ENCODE measurements at regions not wholly inside any gene's neighbourhood (a gene's known extent, or its start where the extent isn't known, plus 50 kb on each side); places are given as distances from the start of the nearest gene placed in this dataset.

- TF ChIP-seq CTCF (IDR thresholded peaks at IDR 0.05) (no peak), EP300 (IDR thresholded peaks at IDR 0.05; ENCODE audit: low read depth) (no peak)
- intact Hi-C loops (cut with DNase I; ENCODE audit: low total_unique reads): no loop called here
These were observed 329.0 kb downstream of the TLE4 start for GRCh38 chr9:79900754-79901153.

GRCh38 chr9:79896390-79896980, 324.7 kb downstream of the TLE4 start:
- TF ChIP-seq POLR2A (IDR thresholded peaks at IDR 0.05): no peak
- no peak for TF ChIP-seq EP300 (IDR thresholded peaks at IDR 0.05; ENCODE audit: low read depth)
- TF ChIP-seq POLR2AphosphoS5 (IDR thresholded peaks at IDR 0.05): no peak
- no peak for TF ChIP-seq CTCF (IDR thresholded peaks at IDR 0.05)
- Histone ChIP-seq H3K27me3 (no peaks in the 10 kb centered on the region), H3K4me3 (no peak overlapping the region), H3K9me3 (no peaks in the 10 kb centered on the region), H3K27ac (no peak overlapping the region), H3K36me3 (no peaks in the 10 kb centered on the region), H3K4me1 (no peaks in the 10 kb centered on the region)
- intact Hi-C loops (cut with DNase I; ENCODE audit: low total_unique reads): no loop called here
- in situ Hi-C loops (cut with MboI; ENCODE audit: low pct_ligation_motif_present in 1 of 4, low pct_unique_long_range_greater_than_20kb in 1 of 4, low sequenced_read_pairs in 3 of 4): no loop called here
- WGBS, 2 donors (ENCODE audit: low coverage in 1 of 2): 77 to 84% methylated on average over 4 to 6 of the region's 6 CpGs
- DNase-seq: no peak

More at GRCh38 chr9:79900754-79901153, 329.0 kb downstream of the TLE4 start:
- H3K4me3 ChIP-seq: no peak overlapping the region
- no peaks in the 10 kb centered on the region for H3K9me3 ChIP-seq
- no peak overlapping the region for H3K27ac ChIP-seq
- H3K36me3 ChIP-seq: no peaks in the 10 kb centered on the region
- in situ Hi-C loops (cut with MboI; ENCODE audit: low pct_ligation_motif_present in 1 of 4, low pct_unique_long_range_greater_than_20kb in 1 of 4, low sequenced_read_pairs in 3 of 4): no loop called here
- WGBS, 2 donors (ENCODE audit: low coverage in 1 of 2): 100% methylated on average over 1 of the region's 1 CpG; no CpG with 5 or more reads in 1 of the 2 donors
- no peak for DNase-seq
- H3K27me3 ChIP-seq: no peaks in the 10 kb centered on the region
- H3K4me1 ChIP-seq: no peaks in the 10 kb centered on the region

- Histone ChIP-seq H3K36me3 (no peaks in the 10 kb centered on the region), H3K4me1 (no peaks in the 10 kb centered on the region), H3K9me3 (no peaks in the 10 kb centered on the region), H3K4me3 (no peak overlapping the region), H3K27me3 (no peaks in the 10 kb centered on the region), H3K27ac (no peak overlapping the region)
- intact Hi-C loops (cut with DNase I; ENCODE audit: low total_unique reads): no loop called here
- no peak for DNase-seq
- no peak for TF ChIP-seq POLR2A (IDR thresholded peaks at IDR 0.05)
- TF ChIP-seq CTCF (IDR thresholded peaks at IDR 0.05): no peak
- no peak for TF ChIP-seq POLR2AphosphoS5 (IDR thresholded peaks at IDR 0.05)
- TF ChIP-seq EP300 (IDR thresholded peaks at IDR 0.05; ENCODE audit: low read depth): no peak
- whole genome bisulfite sequencing, 2 donors (ENCODE audit: low coverage in 1 of 2): 63 to 68% methylated on average over 6 of the region's 6 CpGs
- in situ Hi-C loops (cut with MboI; ENCODE audit: low pct_ligation_motif_present in 1 of 4, low pct_unique_long_range_greater_than_20kb in 1 of 4, low sequenced_read_pairs in 3 of 4): no loop called here
These were observed 323.5 kb downstream of the TLE4 start for GRCh38 chr9:79895232-79895631.

- H3K36me3 ChIP-seq: no peaks in the 10 kb centered on the region
- intact Hi-C loops (cut with DNase I; ENCODE audit: low total_unique reads) (no loop called here), in situ Hi-C loops (cut with MboI; ENCODE audit: low pct_ligation_motif_present in 1 of 4, low pct_unique_long_range_greater_than_20kb in 1 of 4, low sequenced_read_pairs in 3 of 4) (loop anchor here in 1 of 4 donors (10.0 kb wide), 1 partner anchor 65 kb away; no protein-coding TSS in a partner anchor)
- TF ChIP-seq POLR2A (IDR thresholded peaks at IDR 0.05) (no peak), CTCF (IDR thresholded peaks at IDR 0.05) (no peak), POLR2AphosphoS5 (IDR thresholded peaks at IDR 0.05) (no peak), EP300 (IDR thresholded peaks at IDR 0.05; ENCODE audit: low read depth) (no peak)
- H3K4me3 ChIP-seq: no peak overlapping the region
- no peaks in the 10 kb centered on the region for H3K27me3 ChIP-seq
- DNase-seq: no peak
- no peaks in the 10 kb centered on the region for H3K9me3 ChIP-seq
- H3K27ac ChIP-seq: no peak overlapping the region
- no peaks in the 10 kb centered on the region for H3K4me1 ChIP-seq
These were observed 317.6 kb downstream of the TLE4 start for GRCh38 chr9:79889369-79889768.

All from transverse colon (tissue), 4 donors.